ENCODE measurements at regions not wholly inside any gene's neighbourhood (a gene's known extent, or its start where the extent isn't known, plus 50 kb on each side); places are given as distances from the start of the nearest gene placed in this dataset.

DNA sequence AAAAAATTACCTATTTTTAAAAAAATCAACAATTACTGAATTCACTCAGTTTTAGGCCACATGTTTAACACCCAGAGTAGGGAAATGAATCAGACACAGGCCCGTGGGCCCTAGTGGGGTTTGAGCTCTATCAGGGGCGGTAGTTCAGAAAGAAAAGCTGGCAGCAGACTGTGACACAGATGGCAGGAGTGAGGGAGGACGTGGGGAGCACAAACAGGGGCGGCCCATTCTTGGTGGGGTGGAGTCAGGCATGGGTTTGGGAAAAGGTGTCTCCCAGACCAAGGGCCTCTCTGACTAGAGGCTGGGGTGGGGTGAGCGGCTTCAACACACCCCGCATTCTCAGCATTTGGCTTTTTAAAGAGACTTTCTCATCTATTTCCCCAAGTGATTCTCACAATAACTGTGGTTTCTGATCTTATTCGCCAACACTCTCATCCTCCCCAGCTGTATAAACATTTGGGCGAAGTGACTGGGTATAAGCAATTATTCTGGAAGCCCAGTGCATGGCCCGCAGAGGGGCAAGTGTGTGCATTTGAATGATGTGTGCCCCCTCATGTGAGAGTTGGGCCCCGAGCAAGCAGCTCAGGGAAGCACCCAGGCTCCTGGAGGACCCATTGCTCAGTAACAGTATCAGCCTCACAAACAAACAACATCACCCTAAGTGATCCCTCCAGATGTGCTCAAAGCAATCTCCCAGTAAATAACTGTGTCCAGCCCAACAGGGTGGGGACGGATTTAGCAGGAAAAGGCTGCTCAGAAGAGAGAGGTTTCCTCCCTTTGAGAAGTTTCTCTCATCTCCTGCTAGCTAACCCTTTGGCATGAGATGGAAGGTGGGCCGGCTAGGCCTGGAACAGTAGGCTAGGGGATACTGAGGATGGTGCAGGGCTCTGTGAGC, 437.6 kb upstream of the ZMIZ1 start:
- no peak for DNase-seq (ENCODE audit: low read depth, low spot score)
- no peak overlapping the region for H3K27ac ChIP-seq

DNA sequence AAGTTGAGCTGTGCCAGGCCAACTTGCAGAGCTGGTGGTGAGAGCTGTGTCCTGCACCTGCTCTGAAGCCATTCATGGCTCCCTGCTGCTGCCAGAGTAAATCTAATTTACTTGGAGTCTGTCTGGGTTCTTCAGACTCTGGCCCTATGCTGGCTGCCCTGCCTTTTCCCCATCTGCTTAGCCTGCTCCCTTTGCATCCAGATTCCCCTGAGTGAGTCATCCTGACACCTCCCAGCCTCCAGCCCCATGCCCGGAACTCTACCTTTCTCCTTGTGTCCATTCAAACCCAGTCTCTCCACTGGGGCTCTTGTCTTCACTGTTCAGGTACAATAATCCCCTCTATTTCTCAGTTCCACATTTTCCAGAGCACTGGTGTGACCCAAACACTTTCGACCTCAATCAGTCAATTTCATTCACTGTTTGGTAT, 434.4 kb upstream of the ZMIZ1 start:
- no peak for DNase-seq (ENCODE audit: low read depth, low spot score)
- H3K27ac ChIP-seq = no peak overlapping the region

GRCh38 chr10:78634835-78635234, 433.9 kb upstream of the ZMIZ1 start:
- H3K27ac ChIP-seq = no peak overlapping the region
- no peak for DNase-seq (ENCODE audit: low read depth, low spot score)

DNA sequence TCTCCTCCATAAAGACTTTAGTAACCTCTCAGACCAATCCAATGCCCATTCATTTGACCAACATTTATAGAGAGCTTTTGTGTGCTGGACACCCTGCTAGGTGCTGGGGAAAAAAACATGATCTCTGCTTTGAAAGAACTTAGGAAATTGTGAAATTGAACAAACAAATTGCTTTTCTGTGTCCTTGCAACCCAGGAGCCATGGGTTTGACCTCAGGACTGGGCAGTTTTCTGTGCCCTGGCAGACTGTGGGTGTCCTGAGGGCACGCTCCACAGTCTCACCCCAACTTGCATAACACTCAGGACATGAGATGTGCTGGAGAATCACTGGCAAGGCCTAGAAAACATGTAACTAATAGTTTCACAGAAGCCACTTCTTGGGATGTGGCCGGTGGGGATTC, 429.1 kb upstream of the ZMIZ1 start:
- no peak overlapping the region for H3K27ac ChIP-seq
- no peak for DNase-seq (ENCODE audit: low read depth, low spot score)

DNA sequence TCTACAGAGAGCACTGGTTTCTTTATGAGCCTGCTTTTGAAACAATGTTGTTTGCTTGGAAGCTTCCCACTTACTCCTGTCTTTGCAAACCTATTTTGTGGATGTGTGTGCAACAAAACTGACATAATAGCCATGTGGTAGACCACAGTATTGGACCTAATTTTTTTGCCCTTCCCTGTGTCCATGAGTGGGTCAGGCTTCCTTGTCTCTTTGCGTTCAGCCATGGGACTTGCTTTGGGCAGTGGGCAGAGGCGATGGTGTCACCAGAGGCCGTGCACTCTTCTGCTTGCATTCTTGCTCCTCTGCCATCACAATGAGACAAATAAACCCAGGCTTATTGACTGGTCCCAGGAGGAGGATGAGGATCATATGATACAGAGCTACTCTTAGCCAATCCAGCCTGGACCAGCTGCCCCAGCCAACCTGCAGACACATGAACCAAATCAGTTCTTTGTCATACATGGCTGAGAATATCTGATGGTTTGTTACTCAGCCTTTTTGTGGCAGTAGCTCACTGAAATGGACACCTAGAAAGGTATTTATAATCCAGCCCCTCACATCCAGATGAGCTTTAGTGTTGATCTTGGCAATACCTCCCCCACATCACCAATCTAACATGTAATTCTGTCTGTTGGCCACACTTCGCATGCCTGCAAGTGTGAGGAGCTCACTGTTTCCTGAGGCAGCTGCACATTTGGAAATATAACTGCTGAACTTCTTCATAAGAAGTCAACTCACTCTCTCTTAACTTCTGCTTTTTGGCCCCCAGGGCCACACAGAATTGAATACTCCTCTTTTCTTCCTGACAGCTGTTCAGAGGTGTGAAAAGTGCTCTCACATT, 427.8 kb upstream of the ZMIZ1 start:
- DNase-seq (ENCODE audit: low read depth, low spot score) = no peak
- no peak overlapping the region for H3K27ac ChIP-seq

DNA sequence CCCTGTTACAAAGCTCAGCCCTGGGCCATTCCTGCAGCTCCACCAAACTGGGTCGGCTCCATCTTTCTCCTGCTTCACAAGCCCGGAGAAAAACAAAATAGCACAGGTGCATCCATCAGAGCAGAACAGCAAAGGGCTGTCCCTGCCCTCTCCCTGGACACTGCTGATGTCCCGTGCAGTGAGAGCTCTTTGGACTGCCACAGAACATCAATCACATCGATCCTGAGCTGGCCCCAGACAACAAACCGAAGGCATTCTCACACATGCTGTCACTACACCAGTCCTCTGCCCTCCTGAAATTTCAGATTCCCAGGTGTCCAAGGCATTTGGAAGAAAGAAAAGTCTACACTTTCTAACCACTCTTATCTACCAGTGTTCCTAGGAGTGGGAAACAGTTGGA, 427.1 kb upstream of the ZMIZ1 start:
- no peak for DNase-seq (ENCODE audit: low read depth, low spot score)
- no peak overlapping the region for H3K27ac ChIP-seq

- DNase-seq (ENCODE audit: low read depth, low spot score) = no peak
- no peak overlapping the region for H3K27ac ChIP-seq
Measured at GRCh38 chr10:78642269-78642816, 426.4 kb upstream of the ZMIZ1 start.

DNA sequence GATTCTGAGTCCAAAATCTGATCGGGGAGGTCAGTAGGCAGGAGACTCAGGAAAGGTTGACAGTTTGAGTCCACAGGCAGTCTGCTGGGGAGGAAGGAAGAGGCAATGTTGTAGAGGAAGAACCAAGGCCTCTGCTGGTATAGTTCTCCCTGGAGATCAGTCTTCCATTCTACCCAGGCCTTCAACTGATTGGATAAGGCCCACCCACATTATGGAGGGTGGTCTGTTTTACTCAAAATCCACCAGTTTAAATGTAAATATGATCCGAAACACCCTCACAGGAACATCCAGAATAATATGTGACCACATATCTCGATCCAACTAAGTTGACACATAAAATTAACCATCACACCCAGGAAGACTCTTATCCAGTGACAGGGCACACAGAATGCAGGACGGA, 425.3 kb upstream of the ZMIZ1 start:
- no peak for DNase-seq (ENCODE audit: low read depth, low spot score)
- H3K27ac ChIP-seq = no peak overlapping the region

- H3K27ac ChIP-seq = no peak overlapping the region
- no peak for DNase-seq (ENCODE audit: low read depth, low spot score)
Measured at GRCh38 chr10:78644550-78644949, 424.2 kb upstream of the ZMIZ1 start.

DNA sequence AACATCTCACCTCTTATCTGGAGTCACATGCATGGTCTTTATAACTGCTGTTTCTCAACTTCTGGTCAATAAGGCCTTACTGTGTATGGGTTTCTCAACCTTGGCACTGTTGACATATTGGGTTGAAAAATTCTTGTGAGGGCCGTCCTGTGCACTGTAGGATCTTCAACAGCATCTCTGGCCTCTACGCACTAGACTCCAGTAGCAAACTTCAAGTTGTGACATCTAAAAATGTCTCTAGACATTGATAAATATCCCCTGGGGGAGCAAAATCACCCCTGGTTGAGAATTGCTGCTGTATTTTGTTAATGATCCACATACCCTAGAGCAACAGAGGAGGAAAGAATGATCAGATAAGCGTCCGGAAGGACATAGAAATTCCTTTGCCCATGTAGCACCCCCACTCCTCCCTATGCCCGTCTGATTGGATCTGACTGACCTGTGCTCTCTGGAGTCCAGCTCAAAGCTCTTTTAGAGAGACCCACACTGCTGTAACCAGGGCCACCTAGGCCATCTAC, 423.5 kb upstream of the ZMIZ1 start:
- no peak for DNase-seq (ENCODE audit: low read depth, low spot score)
- no peak overlapping the region for H3K27ac ChIP-seq

GRCh38 chr10:78645975-78646374, 422.8 kb upstream of the ZMIZ1 start:
- H3K27ac ChIP-seq = no peak overlapping the region

DNA sequence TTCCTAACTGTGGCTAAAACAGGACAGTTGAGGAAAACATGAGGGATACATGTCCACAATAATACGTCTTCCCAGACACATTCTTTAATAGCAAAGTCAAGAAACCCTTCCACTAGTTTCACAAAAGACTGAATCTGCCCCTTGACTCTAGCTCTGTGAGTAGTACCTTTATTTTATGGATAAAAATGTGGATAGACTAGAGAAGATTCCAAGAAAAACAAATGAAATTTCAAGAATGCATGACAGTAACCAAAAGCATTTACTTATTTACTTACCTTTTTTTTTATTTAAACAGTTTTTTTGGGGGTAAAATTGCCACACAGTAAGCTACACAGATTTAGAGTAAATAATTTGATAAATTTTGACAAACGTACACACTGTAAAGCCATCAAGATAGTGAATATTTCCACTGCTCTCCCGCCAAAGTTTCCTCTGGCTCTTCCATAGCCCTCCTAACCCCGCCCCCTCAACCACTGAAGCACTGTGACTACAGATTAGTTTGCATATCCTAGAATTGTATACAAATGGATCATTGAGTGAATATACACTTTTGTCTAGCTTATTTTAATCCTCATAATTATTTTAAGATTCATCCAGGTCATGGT, 420.4 kb upstream of the ZMIZ1 start:
- no peak overlapping the region for H3K27ac ChIP-seq
- DNase-seq (ENCODE audit: low read depth, low spot score) = no peak

More at GRCh38 chr10:78645975-78646374, 422.8 kb upstream of the ZMIZ1 start:
- DNase-seq (ENCODE audit: low read depth, low spot score) = no peak

- H3K27ac ChIP-seq = no peak overlapping the region
- no peak for DNase-seq (ENCODE audit: low read depth, low spot score)
Measured at GRCh38 chr10:78649429-78649828, 419.3 kb upstream of the ZMIZ1 start.

GRCh38 chr10:78650122-78650521, 418.6 kb upstream of the ZMIZ1 start:
- DNase-seq (ENCODE audit: low read depth, low spot score) = no peak
- no peak overlapping the region for H3K27ac ChIP-seq

DNA sequence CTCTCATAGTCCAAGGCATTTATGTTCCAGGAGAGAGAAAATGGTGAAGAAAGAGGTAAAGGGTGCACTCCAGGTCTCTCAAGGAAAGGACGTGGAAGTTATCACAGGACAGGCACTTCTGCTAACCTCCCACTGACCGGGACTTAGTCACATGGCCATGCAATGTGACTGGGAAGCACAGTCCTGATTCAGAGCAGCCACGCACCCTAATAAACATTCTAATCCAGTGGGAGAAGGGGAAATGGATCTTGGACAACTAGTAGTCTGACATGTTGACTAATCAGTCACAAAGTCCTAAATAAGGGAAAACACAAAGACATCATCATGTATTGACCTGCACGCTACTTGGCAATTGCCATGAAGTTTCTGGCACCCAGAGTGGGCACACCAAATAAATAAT, 417.5 kb upstream of the ZMIZ1 start:
- DNase-seq (ENCODE audit: low read depth, low spot score) = no peak
- no peak overlapping the region for H3K27ac ChIP-seq

GRCh38 chr10:78653555-78653954, 415.2 kb upstream of the ZMIZ1 start:
- no peak for DNase-seq (ENCODE audit: low read depth, low spot score)
- no peak overlapping the region for H3K27ac ChIP-seq

DNA sequence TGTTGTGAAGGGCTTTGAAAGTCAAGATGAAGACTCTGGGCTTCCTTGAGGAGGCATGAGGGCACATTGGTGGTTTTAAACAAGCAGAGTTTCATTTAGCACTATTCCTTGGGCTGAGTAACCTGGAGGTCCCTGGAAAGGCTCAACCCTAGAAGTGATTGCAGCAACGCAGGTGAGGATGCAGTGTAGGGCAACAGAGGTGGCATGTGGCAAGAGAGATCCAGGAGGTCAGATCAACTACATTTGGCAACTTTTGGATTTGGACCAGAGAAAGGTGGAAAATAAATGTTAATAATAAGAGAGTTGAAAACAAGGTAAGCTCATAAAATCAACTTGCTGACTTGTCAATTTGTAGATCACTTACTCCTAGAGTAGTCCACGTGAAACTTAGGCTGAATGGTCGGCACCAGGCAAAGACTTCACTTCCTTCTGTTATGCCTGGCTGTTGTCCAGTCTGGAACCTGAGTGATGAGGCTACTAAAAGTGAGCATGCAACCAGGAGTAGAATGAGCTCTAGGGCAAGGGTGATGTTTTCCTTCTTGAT, 414.6 kb upstream of the ZMIZ1 start:
- no peak for DNase-seq (ENCODE audit: low read depth, low spot score)
- no peak overlapping the region for H3K27ac ChIP-seq

DNA sequence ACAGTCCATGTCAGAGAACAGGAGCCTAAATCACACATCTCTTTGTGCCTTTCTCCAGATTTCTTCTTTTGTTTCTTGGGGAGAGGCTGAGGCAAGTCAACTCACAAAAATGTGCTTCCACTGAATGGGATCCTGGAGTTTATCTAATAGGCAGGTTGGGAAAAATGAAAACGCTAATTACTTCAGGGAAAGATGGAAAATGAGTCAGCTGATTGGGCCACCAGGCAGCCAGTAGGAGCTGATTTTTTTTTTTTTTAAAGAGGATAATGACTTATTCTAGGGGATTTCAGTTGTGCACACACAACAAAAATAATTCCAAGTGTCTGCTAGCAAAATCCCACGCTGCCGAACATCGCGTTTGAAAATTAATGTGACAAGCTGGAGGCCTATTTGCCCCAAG, 412.8 kb upstream of the ZMIZ1 start:
- no peak overlapping the region for H3K27ac ChIP-seq
- no peak for DNase-seq (ENCODE audit: low read depth, low spot score)

GRCh38 chr10:78656417-78657162, 412.2 kb upstream of the ZMIZ1 start:
- no peak overlapping the region for H3K27ac ChIP-seq
- no peak for DNase-seq (ENCODE audit: low read depth, low spot score)
